Fibroblast of lung (primary cell): ENCODE measurements at regions not wholly inside any gene's neighbourhood (a gene's known extent, or its start where the extent isn't known, plus 50 kb on each side); places are given as distances from the start of the nearest gene placed in this dataset.

ENCODE experiments used
- DNase-seq, 2 donors: peaks; one replicate each; pipeline versions ENCODE4 v3.0.0 to v3.0.0-alpha.2; 2010; ENCODE audit warnings: low read depth in 2 of 2
- H2AFZ ChIP-seq: 2 replicates; pipeline ENCODE4 v1.5.1; 2012; ENCODE audit warnings: low read length, control low read depth, inconsistent platforms
- H3K27ac ChIP-seq: 2 replicates; pipeline ENCODE4 v1.5.1; 2011; ENCODE audit warnings: low read length, control low read depth; ENCODE audit not compliant: insufficient read depth
- H3K27me3 ChIP-seq: 2 replicates; pipeline ENCODE4 v1.5.1; 2011; ENCODE audit warnings: mild to moderate bottlenecking, low read length; ENCODE audit not compliant: control insufficient read depth, insufficient read depth
- H3K36me3 ChIP-seq: 2 replicates; pipeline ENCODE4 v1.5.1; 2011; ENCODE audit warnings: low read length; ENCODE audit not compliant: control insufficient read depth, insufficient read depth
- H3K4me1 ChIP-seq: 2 replicates; pipeline ENCODE4 v1.5.1; 2011; ENCODE audit warnings: low read length; ENCODE audit not compliant: control insufficient read depth, insufficient read depth; ENCODE audit errors: extremely low read depth
- H3K4me2 ChIP-seq: 2 replicates; pipeline ENCODE4 v1.5.1; 2011; ENCODE audit warnings: low read length, control low read depth; ENCODE audit not compliant: insufficient read depth; ENCODE audit errors: extremely low read depth
- H3K4me3 ChIP-seq, 4 experiments: fragments of 200-600 bp in 1 of 4; sonication (generic) in 1 of 4; replicated peaks in 1 of 4; 2 replicates each; pipeline ENCODE4 v1.5.1; 2011 to 2016; ENCODE audit warnings: low read length in 4 of 4, low read depth in 3 of 4, mild to moderate bottlenecking in 3 of 4, control low read depth in 2 of 4, inconsistent platforms in 1 of 4, mixed read lengths in 1 of 4; ENCODE audit not compliant: insufficient read depth in 1 of 4; ENCODE audit errors: control extremely low read depth in 1 of 4
- H3K79me2 ChIP-seq: 2 replicates; pipeline ENCODE4 v1.5.1; 2012; ENCODE audit warnings: mild to moderate bottlenecking, low read length, inconsistent platforms; ENCODE audit not compliant: control insufficient read depth, insufficient read depth
- H3K9ac ChIP-seq: 2 replicates; pipeline ENCODE4 v1.5.1; 2011; ENCODE audit warnings: mild to moderate bottlenecking, low read length, control low read depth; ENCODE audit not compliant: insufficient read depth
- H3K9me3 ChIP-seq: 2 replicates; pipeline ENCODE4 v1.5.1; 2012; ENCODE audit warnings: low read depth, low read length; ENCODE audit not compliant: control insufficient read depth, insufficient read depth
- H4K20me1 ChIP-seq: 2 replicates; pipeline ENCODE4 v1.5.1; 2011; ENCODE audit warnings: low read length; ENCODE audit not compliant: control insufficient read depth, insufficient read depth; ENCODE audit errors: extremely low read depth
- EZH2 ChIP-seq: IDR thresholded peaks from 2 replicates; pipeline ENCODE4 v1.5.1; 2012; ENCODE audit warnings: low read length, control low read depth, mild to moderate bottlenecking; ENCODE audit errors: missing control alignments
- TF ChIP-seq, protein P1 (sequence below), 2 donors: IDR thresholded peaks in 1 of 2; conservative IDR thresholded peaks in 1 of 2; 1 replicate in 1 of 2; 2 replicates in 1 of 2; pipeline ENCODE4 v1.5.1; 2011 to 2012; ENCODE audit warnings: low read length in 2 of 2, control low read depth in 1 of 2, inconsistent platforms in 1 of 2, low read depth in 1 of 2, mild to moderate bottlenecking in 1 of 2

DNA sequence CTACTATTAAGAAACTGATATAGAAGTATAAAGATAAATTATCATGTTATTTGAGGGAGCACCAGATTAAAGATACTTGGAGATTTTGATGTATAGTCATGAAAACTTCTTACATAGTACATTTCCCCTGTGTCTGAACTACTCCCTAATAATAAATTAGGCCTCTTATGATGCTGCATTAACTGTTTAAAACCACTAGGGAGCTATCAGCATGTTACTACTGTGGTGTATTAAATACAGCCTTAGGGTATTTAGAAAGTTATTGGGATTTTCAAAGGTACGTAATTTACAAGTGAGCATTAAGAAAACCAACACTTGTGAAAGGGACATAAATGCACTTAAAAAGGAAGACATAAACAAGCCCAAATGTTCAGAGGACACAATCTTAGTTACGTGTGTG lies 714.0 kb downstream of the EPHA4 start:
- Histone ChIP-seq H3K79me2 (no peaks in the 10 kb centered on the region), H3K4me2 (no peak overlapping the region), H3K4me3 (no peak overlapping the region), H3K27me3 (no peaks in the 10 kb centered on the region), H3K27ac (no peak overlapping the region), H3K4me1 (no peaks in the 10 kb centered on the region), H3K9ac (no peak overlapping the region), H3K9me3 (no peaks in the 10 kb centered on the region), H2AFZ (no peak overlapping the region), H4K20me1 (no peaks in the 10 kb centered on the region), H3K36me3 (no peaks in the 10 kb centered on the region)
- TF ChIP-seq, protein P1, sequence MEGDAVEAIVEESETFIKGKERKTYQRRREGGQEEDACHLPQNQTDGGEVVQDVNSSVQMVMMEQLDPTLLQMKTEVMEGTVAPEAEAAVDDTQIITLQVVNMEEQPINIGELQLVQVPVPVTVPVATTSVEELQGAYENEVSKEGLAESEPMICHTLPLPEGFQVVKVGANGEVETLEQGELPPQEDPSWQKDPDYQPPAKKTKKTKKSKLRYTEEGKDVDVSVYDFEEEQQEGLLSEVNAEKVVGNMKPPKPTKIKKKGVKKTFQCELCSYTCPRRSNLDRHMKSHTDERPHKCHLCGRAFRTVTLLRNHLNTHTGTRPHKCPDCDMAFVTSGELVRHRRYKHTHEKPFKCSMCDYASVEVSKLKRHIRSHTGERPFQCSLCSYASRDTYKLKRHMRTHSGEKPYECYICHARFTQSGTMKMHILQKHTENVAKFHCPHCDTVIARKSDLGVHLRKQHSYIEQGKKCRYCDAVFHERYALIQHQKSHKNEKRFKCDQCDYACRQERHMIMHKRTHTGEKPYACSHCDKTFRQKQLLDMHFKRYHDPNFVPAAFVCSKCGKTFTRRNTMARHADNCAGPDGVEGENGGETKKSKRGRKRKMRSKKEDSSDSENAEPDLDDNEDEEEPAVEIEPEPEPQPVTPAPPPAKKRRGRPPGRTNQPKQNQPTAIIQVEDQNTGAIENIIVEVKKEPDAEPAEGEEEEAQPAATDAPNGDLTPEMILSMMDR (conservative IDR thresholded peaks at IDR 0.05 in 1 of 2, IDR thresholded peaks at IDR 0.05 in 1 of 2; ENCODE audit: low read depth in 1 of 2, low read length in 2 of 2), result no peak
- no peak for TF ChIP-seq EZH2
- DNase-seq, result no peak

DNA sequence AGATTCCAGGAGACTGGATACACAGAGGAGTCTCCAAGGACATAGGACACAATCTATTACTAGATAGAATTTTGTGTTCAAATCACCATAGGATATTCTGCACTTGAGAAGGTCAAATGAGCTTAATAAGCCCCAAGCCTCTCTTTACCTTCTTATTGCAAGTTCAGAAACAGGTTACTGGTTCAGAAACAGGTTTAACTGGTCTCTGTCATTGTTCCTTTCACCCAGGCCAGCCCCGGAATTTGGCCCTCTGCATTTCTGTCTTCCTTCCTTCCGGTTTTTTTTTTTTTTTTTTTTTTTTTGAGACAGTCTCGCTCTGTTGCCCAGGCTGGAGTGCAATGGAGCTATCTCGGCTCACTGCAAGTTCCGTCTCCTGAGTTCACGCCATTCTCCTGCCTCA lies 700.2 kb downstream of the EPHA4 start:
- no peak for DNase-seq
- Histone ChIP-seq H2AFZ (no peak overlapping the region), H3K9ac (no peak overlapping the region)

DNA sequence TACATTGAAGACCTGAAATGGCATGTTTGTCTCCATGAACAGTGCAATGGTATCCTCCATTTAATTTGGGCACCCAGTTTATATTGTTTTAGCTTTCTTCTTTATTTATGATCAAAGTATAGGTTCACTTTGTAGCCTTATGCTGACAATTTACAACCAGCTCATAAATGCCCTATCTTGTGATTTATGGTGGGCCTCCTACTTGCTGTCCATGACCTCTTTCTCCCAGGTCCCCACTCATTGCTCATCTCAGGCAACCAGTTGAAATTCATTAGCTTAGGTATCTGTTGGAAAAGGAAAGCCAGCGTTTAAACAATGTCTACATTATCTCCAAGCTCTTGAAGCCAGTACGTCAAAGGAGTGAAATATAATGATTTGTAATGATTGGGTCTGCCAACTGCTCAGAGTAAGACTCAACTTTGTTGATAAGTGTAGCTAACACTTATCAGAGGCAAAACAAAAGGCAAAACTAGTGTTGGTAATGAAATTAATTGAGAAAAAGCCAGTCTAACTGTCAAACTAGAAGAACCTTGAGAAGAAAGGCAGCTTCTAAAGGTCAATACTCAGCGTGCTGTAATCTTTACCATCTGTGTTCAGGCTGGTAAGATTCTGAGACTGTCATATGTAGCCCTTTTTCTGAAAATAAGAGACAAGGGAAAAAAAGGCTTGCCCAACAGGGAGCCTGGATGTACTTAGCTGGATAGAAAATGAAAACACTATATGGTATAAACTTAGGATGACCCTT lies 695.9 kb downstream of the EPHA4 start:
- no peaks in the 10 kb centered on the region for H4K20me1 ChIP-seq
- H3K4me3 ChIP-seq, result no peak overlapping the region
- no peak overlapping the region for H3K27ac ChIP-seq
- no peak for DNase-seq
- no peaks in the 10 kb centered on the region for H3K79me2 ChIP-seq
- H3K4me2 ChIP-seq, result no peak overlapping the region
- H2AFZ ChIP-seq, result no peak overlapping the region
- H3K4me1 ChIP-seq, result no peaks in the 10 kb centered on the region
- no peaks in the 10 kb centered on the region for H3K9me3 ChIP-seq
- no peak for TF ChIP-seq EZH2
- TF ChIP-seq, protein P1 (conservative IDR thresholded peaks at IDR 0.05 in 1 of 2, IDR thresholded peaks at IDR 0.05 in 1 of 2; ENCODE audit: low read depth in 1 of 2, low read length in 2 of 2), result no peak
- H3K27me3 ChIP-seq, result no peaks in the 10 kb centered on the region
- no peak overlapping the region for H3K9ac ChIP-seq
- H3K36me3 ChIP-seq, result no peaks in the 10 kb centered on the region

More for the DNA sequence above, 700.2 kb downstream of the EPHA4 start:
- Histone ChIP-seq H3K4me1 (no peaks in the 10 kb centered on the region), H3K79me2 (no peaks in the 10 kb centered on the region), H3K36me3 (no peaks in the 10 kb centered on the region), H3K27me3 (no peaks in the 10 kb centered on the region), H4K20me1 (no peaks in the 10 kb centered on the region), H3K4me2 (no peak overlapping the region), H3K4me3 (no peak overlapping the region), H3K9me3 (no peaks in the 10 kb centered on the region), H3K27ac (no peak overlapping the region)
- TF ChIP-seq EZH2, result no peak
- TF ChIP-seq, protein P1 (conservative IDR thresholded peaks at IDR 0.05 in 1 of 2, IDR thresholded peaks at IDR 0.05 in 1 of 2; ENCODE audit: low read depth in 1 of 2, low read length in 2 of 2), result no peak
